Right ventricle myocardium inferior (tissue), 1 donor: ENCODE measurements at regions not wholly inside any gene's neighbourhood (a gene's known extent, or its start where the extent isn't known, plus 50 kb on each side); places are given as distances from the start of the nearest gene placed in this dataset.

ENCODE experiments used
- ATAC-seq: fragments of 200-7000 bp; cut with Tn5 transposase; one replicate; pipeline ENCODE4 v1.9.1; 2020; ENCODE audit warnings: mild to moderate bottlenecking, moderate library complexity
- DNase-seq: peaks from one replicate; pipeline ENCODE4 v3.0.0; 2021; ENCODE audit errors: missing footprints
- intact Hi-C: fragments of 100-400 bp; cut with DNase I; formaldehyde crosslinking; loops from one replicate; pipeline ENCODE4 v1.11.0; 2022
- donor health status: DM: no; HTN: yes; CAD: no; lungs with severe emphysema.

GRCh38 chr14:53896726-53897125 is 59.9 kb downstream of the BMP4 start:
- ATAC-seq: no peak
- intact Hi-C loops: no loop called here
- DNase-seq: no peak

GRCh38 chr14:53894456-53894855 is 62.2 kb downstream of the BMP4 start:
- ATAC-seq (no peak), DNase-seq (no peak)
- intact Hi-C loops: loop anchor here (5.0 kb wide), 1 partner anchor 58 kb away; no protein-coding TSS in a partner anchor

- intact Hi-C loops: loop anchor here (5.0 kb wide), 1 partner anchor 59 kb away; no protein-coding TSS in a partner anchor
- no peak for DNase-seq
- ATAC-seq: no peak
Measured at GRCh38 chr14:53893374-53893773, 63.3 kb downstream of the BMP4 start.

- ATAC-seq (peak; percentile 54), DNase-seq (no peak)
- intact Hi-C loops: loop anchor here (5.0 kb wide), 1 partner anchor 62 kb away; no protein-coding TSS in a partner anchor
Measured at GRCh38 chr14:53890611-53891101, 66.0 kb downstream of the BMP4 start.

DNA sequence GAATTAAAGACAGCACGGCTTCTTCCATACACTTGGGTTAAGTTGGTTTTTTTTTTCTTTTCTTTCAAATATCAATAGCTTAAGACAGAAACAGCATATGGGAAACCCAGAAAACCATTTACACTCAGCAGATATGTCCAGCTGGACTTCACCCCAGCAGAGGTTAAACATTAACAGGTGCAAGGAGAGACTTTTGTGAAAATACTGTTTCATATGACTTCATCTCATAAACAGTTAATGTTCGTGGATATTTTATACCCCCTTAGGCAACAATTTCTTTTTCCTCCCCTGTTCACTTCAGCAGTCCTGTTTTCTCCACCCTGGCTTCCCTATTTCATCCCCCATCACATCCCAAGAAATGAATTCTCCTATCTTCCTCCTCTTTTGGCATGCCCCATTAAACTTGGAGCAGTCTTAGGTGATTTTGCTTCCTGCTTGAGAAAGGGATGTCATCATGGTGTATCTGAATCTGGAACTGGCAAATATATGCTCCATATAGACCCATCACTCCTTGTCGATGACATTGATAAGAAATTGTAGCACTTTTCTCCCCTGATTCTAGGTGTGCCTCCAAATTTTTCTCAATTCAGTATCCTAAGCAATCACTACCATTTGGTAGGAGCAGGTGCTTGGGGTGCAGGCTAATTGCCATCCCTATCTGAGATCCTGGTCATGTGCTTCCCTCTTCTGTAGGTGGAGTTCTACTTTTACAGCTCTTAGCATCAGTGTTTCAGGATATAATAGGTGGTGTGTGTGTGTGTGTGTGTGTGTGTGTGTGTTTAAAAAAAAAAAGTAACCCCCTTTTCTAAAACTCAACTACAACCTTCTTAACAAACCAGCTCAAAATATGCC is 67.9 kb downstream of the BMP4 start:
- DNase-seq (no peak), ATAC-seq (no peak)
- intact Hi-C loops: no loop called here

DNA sequence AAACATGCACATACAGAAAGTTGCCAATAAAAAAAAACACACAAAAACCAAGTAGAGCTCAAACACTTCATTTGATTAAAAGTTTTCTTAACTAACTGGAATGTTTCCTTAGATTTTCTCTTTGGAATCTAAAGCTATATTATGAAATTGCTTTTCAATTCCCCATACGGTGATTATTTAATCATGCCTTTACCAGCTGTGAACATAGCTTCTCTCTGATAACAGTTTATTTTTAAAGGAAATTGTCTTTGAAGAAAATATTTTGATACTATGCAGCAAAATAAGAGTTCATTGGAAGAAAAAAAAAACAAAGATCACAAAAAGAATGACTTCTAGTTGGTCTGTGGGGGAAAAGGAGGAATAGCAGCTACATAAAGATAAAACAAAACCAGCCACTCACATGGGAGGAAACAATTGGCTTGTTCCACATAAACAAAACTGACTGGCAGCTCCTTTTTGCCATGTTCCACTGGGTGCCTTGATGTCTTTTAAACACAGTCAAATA is 71.4 kb downstream of the BMP4 start:
- ATAC-seq (no peak), DNase-seq (no peak)
- intact Hi-C loops: no loop called here

- intact Hi-C loops: no loop called here
- DNase-seq (no peak), ATAC-seq (no peak)
Measured at GRCh38 chr14:53884601-53885000, 72.0 kb downstream of the BMP4 start.

GRCh38 chr14:53883739-53884138 is 72.9 kb downstream of the BMP4 start:
- no peak for DNase-seq
- no peak for ATAC-seq
- intact Hi-C loops: no loop called here

GRCh38 chr14:53882684-53883083 is 73.9 kb downstream of the BMP4 start:
- intact Hi-C loops: no loop called here
- ATAC-seq: no peak

GRCh38 chr14:53881921-53882320 is 74.7 kb downstream of the BMP4 start:
- DNase-seq (no peak), ATAC-seq (no peak)
- intact Hi-C loops: loop anchor here (2.0 kb wide), 1 partner anchor 71 kb away; no protein-coding TSS in a partner anchor

More at GRCh38 chr14:53882684-53883083, 73.9 kb downstream of the BMP4 start:
- no peak for DNase-seq

DNA sequence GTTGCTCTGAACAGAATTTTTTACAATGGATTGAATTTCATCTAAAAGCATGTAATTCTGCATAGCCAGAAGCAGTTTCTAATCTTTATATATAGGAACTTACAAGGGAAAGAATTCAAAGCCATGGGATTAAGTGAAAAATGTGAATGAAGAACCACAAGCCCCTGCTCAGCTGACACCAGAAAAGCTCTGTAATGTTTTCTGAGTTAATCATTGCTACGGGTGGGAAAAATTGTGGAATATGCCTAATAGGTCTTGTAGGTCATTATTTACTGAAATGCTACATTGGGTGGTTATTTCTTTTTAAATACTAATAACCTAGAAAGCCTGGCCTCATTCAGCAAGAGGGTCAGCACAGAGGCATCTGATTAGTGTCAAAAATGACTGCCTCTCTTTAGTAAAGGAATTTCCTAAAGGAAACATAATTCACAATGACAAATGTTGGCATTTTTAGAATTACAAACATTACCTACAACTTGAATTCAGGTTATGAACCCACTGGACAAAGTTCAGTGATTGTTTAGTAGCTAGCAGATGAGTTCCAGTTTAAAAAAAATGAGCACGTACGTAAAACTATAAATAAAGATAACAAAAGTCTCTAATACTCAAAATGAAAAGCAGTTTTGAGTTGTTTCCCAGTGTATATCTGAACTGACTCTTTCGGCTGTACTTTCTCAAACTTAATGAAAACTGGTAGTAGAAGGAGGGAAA is 75.3 kb downstream of the BMP4 start:
- DNase-seq (no peak), ATAC-seq (no peak)
- intact Hi-C loops: loop anchor here (2.0 kb wide), 1 partner anchor 71 kb away; no protein-coding TSS in a partner anchor

GRCh38 chr14:53880761-53881160 is 75.9 kb downstream of the BMP4 start:
- intact Hi-C loops: loop anchor here (2.0 kb wide), 1 partner anchor 72 kb away; no protein-coding TSS in a partner anchor
- no peak for DNase-seq
- ATAC-seq: no peak

DNA sequence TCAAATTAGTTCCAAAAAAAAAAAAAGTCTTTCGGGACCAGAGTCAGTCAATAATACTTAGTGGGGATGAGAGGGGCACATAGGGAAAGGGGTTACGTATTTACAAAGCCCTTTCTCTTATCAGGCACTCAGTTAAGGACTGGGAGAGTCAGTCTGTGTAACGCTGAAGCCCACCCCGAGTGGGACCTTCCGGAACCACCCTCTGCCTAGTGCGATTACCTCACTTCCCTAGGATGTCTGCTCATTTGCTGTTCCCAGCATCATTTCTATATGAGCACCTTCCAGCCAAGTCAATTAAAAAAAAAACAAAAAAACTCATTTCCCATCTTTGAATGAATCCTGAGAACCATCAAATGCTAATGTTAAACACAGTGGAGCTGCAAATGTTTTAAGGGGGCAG is 76.9 kb downstream of the BMP4 start:
- DNase-seq: no peak

GRCh38 chr14:53879022-53879686 is 77.5 kb downstream of the BMP4 start:
- intact Hi-C loops: loop anchor here (10.0 kb wide), 2 partner anchors 84 to 164 kb away; no protein-coding TSS in a partner anchor
- ATAC-seq: no peak
- DNase-seq: peak; percentile 65

More for the DNA sequence above, 76.9 kb downstream of the BMP4 start:
- intact Hi-C loops: loop anchor here (2.0 to 10.0 kb wide), 3 partner anchors 73 to 165 kb away; no protein-coding TSS in a partner anchor
- no peak for ATAC-seq

DNA sequence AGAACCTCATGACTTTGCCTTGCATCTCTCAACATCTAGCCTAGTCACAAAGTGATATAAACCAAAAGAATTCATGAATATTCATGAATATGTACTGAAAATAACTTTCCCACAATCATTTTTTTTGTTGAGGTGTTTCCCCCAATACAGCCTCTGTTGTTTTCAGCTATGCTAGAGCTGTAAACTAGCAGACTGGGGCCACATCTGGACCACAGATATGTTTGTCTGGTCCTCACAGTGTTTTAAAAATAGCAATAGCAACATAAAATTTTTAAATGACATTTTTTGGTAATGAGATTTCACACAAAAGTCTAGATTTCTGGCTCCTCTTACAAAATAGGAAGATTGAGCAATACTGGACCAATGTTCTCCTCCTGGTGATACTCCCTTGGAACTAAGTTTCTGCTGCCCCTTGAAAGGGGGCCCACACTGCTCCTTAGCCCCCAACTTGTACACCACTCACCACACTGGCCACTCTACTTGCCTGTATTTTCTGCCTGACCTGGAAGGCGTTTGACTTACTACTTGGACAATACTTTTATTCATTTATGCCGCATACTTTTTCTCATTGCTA is 81.2 kb downstream of the BMP4 start:
- ATAC-seq (peak; percentile 69), DNase-seq (no peak)
- intact Hi-C loops: loop anchor here (10.0 kb wide), 2 partner anchors 81 to 161 kb away; no protein-coding TSS in a partner anchor

DNA sequence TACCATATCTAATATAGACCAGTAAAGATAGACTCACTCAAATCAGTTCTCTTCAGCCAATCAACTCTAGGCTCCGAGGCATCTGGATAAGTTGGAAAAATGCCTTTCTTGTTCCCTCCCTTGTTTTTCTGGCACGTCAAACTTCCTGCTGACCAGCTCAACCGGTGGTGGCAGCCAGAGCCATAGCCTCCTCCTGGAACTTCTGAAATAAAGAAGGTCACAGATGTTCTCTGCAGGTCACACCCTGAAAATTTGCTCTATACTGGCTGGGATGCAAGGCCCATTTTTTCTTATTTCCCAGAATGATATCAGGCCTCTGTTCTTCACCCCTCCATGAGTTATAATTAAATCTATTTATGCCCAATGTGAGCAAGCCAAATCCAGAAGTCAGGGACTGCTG is 81.9 kb downstream of the BMP4 start:
- intact Hi-C loops: loop anchor here (10.0 kb wide), 2 partner anchors 80 to 160 kb away; no protein-coding TSS in a partner anchor
- ATAC-seq (peak; percentile 89), DNase-seq (no peak)

DNA sequence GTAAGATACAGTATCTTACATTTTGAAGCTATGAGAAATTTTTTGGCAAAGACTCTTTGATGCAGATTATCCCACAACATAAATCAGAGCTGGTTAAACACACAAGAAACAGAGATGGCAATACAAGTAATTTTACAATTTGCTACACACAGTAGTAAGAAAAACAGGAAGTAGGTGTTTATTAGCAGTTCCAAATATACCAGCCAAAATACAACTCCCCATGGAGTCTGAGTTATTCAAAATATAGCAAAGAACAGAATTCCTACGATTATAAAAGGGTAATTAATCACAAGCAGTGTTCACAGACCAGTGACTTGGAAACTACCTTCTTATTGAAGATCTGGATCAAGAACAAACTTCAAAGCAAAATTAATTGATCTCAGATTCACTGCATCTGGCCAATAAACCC is 83.9 kb downstream of the BMP4 start:
- DNase-seq (no peak), ATAC-seq (no peak)
- intact Hi-C loops: loop anchor here (10.0 kb wide), 2 partner anchors 78 to 158 kb away; no protein-coding TSS in a partner anchor

GRCh38 chr14:53871951-53872350 is 84.7 kb downstream of the BMP4 start:
- ATAC-seq (no peak), DNase-seq (no peak)
- intact Hi-C loops: loop anchor here (10.0 kb wide), 2 partner anchors 77 to 157 kb away; no protein-coding TSS in a partner anchor
